ENCODE measurements at regions not wholly inside any gene's neighbourhood (a gene's known extent, or its start where the extent isn't known, plus 50 kb on each side); places are given as distances from the start of the nearest gene placed in this dataset.
"Not testable (repeated sequence)": the region's sequence is repeated elsewhere in the genome, so short reads cannot be mapped to it uniquely, and the experiment has no call there.

DNA sequence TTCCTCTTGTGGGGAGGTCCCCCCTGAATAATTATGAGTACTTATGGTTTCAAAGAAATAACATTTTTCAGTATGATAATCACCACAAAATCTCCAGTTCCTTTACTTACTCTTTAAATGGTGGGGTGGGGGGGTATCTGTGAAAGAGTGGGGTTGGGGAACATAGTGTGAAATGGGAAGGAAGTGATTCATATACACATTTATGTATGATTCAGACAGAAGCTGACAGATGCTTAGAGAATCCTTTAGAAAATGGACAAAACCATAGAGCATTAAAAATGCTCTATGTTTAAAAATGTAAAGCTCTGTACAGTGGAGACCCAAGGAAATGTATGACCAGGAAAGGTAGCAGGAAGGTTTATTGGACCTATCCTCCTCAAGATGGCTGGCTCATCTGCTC, 267.5 kb upstream of the GRIA1 start:
- FAIRE-seq (no peak), DNase-seq (ENCODE audit: low spot score) (no peak)

DNA sequence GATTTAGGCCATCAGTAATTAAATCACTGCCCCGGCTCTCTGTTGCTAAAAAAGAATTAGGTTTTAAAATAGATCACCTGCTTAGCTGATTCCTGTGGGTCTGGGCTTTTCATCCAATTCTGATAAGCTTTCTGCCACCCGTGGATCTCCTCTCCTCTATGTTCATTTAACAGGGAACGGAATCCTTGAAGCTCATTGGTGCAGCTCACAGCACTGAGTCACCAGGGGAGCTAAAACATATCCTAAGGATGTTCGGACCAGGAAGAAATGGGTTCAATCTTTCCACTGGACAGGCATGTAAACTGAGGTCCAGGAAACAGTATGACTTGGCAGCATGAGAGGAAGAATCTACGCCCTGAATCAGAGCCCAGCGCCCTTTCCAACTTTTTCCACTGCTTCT, 267.1 kb upstream of the GRIA1 start:
- no peak for DNase-seq (ENCODE audit: low spot score)
- FAIRE-seq, result no peak

DNA sequence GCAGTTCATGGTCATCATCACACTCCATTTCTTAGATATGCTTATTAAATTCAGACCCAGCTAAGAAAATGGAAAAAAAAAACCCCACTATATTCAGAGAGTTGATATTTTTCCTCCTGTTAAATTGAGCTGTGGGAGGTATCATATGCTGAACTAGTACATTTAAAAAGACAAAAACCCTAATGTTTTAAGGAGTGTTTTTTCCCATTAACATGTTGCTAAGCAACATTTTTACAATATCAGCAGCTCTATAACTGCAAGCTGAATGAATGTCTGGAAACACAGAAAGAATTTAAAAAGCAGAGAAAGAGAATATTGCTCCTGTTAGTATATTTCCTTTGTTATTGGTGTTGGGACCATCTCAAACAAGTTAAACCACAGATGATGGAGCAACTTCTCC, 265.8 kb upstream of the GRIA1 start:
- no peak for FAIRE-seq

DNA sequence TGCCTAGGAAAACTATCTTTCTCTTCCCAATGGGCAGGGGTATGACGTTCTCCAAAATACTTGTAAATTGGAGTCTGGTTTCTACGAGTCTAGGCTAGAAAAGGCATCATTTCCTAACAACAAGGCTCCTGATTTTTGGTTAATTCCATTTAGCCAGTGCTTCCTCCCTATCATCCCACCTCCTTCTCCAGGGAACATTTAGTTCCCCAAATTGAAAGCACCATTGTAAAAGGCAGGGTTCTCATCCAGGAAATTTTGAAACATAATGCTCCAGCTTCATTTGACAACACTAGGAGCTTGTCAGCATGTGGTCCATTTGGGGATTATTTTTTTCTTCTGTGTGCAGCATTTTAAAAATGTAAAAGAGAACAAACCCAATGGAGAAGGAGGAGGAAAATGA, 256.5 kb upstream of the GRIA1 start:
- FAIRE-seq, result no peak
- no peak for DNase-seq (ENCODE audit: low spot score)

More for the DNA sequence above, 265.8 kb upstream of the GRIA1 start:
- DNase-seq (ENCODE audit: low spot score), result no peak

DNA sequence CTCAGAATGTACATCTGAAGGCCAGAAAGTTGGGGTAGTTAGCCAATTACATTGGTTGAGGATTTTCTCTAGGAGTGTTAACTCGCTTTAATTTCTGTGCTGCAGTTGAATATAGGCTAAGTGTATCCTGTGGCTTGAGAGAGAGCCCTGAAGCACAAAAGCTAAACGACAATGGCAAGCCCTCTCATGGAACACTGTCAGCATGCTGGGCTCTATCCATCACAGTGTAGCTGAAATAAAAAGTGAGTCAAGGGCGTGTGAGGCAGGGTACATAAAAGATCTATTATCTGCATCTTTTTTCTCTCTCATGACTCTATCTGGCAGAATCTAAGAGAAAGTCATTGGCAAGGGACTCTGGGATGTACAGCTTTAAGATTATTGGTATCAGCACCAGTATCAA, 254.2 kb upstream of the GRIA1 start:
- FAIRE-seq (no peak), DNase-seq (ENCODE audit: low spot score) (no peak)

DNA sequence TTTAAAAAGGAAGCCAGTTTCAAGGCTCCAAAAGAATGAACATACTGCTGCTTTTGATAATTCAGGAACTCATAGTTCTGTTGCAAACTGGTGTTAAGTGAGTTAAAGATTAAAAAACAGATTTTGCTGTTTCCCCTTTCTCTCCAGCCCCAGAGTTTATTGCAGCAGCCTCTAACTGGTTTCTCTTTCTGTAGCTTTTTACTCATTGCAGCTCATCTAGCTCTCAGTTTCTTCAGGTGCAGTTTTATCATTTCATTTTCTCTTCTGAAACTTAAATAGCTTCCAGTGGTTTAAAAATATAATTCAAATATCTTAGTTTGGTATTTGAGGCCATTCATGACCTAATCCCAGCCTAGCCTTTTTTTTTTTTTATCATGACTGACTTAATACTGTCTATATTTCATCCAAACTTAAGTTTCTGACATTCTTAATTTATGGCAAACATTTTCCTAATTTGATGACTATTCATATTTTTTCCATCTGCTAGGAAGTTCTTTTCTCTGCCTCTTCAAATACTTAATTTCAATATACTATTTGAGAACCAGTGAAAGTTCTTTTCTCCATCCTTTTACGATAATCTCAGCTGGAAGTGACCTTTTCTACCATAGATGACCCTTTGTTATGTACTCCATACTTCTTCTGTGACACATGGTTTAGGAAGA, 252.7 kb upstream of the GRIA1 start:
- FAIRE-seq (no peak), DNase-seq (ENCODE audit: low spot score) (no peak)

DNA sequence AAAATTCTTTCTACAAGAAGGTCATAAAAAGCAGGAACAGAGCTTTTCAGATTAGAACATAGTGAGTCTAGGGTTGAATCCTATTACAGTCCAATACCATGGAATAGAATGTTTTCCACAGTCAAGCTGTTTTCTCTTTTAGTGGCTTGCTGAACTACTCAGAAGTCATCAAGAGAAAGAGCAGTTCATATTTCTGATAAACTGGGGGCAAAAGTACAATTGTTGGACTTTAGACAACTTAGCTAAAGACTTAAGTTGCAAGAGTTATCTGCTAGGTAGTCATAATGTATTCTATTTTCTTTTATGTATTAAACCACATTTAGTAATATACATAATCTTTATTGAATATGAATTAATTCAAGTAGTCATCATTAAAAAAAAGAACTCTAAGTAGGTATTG, 233.1 kb upstream of the GRIA1 start:
- FAIRE-seq, result no peak
- DNase-seq (ENCODE audit: low spot score), result no peak

DNA sequence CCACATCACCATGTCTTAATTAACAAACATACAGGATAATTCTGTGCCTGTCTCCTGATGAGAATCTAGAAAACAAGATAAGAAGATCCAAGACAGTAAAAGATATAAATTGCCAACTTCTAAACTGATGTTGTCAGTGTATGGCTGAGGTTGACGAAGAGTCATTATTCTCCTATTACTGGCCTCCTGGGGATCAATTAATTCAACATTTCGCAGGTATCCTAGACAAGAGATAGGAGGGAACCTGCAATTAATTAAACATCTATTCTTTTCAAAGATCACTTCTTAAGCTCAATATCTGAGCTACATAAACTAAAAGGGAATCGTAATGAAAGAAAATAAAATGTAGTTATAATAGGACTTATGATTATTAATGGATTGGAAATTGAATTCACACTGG, 232.0 kb upstream of the GRIA1 start:
- DNase-seq (ENCODE audit: low spot score), result no peak
- FAIRE-seq, result no peak

DNA sequence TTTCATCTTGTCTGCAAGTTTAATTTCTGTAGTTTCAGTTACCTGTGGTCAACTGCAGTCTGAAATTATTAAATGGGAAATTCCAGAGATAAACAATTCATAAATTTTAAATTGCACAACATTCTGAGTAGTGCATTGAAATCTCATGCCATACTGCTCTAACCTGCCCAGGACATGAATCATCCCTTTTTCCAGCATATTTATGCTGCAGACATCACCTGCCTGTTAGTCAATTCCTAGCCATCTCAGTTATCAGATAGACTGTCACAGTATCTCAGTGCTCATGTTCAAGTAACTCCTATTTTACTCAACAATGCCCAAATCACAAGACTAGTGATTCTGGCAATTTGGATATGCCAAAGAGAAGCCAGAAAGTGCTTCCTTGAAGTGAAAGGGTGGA, 223.0 kb upstream of the GRIA1 start:
- FAIRE-seq, result no peak
- no peak for DNase-seq (ENCODE audit: low spot score)

DNA sequence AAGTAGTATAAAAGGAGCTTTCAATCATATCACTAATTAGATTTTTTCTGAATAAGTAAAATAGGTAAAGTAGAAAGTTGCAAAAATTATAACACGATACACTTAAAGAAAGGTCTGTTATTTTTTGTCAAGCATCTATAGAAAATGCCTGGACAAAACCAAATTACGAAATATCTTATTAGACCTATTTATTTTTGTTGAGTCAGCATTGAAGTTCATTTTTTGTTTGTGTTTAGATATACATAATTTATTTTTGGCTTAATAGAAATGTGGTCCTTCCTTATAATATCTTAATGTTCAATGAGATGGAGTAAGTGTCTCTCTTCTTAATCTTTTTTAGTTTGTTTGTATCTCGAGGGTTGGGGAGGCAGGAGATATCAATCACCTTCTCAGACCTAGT, 214.8 kb upstream of the GRIA1 start:
- FAIRE-seq (no peak), DNase-seq (ENCODE audit: low spot score) (no peak)

DNA sequence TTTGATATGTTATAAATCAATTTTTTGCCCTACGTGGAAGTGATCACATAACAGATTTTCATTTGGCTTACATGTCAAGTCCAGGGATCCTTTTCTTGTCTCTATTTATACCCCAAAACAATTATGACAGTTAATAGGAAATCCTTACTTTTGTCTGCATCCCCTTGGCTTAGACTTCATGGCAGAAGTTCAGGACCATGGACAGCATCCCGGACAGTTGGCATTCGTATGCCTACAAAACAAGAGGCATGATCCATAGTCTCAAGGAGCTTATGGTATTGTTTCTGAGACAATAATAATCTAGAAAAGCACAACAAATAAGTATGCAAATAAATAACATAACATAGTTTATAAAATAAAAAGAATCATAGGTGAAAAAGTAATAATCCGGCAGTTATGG, 214.3 kb upstream of the GRIA1 start:
- DNase-seq (ENCODE audit: low spot score) (no peak), FAIRE-seq (no peak)

DNA sequence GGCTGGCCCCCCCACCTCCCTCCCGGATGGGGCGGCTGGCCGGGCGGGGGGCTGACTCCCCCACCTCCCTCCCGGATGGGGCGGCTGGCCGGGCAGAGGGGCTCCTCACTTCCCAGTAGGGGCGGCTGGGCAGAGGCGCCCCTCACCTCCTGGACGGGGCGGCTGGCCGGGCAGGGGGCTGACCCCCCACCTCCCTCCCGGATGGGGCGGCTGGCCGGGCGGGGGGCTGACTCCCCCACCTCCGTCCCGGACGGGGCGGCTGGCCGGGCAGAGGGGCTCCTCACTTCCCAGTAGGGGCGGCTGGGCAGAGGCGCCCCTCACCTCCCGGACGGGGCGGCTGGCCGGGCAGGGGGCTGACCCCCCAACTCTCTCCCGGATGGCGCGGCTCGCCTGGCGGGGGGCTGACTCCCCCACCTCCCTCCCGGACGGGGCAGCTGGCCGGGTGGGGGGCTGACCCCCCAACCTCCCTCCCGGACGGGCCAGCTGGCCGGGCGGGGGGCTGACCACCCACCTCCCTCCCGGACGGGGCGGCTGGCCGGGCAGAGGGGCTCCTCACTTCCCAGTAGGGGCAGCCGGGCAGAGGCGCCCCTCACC, 194.1 kb upstream of the GRIA1 start:
- FAIRE-seq; DNase-seq (ENCODE audit: low spot score): not testable (repeated sequence)

DNA sequence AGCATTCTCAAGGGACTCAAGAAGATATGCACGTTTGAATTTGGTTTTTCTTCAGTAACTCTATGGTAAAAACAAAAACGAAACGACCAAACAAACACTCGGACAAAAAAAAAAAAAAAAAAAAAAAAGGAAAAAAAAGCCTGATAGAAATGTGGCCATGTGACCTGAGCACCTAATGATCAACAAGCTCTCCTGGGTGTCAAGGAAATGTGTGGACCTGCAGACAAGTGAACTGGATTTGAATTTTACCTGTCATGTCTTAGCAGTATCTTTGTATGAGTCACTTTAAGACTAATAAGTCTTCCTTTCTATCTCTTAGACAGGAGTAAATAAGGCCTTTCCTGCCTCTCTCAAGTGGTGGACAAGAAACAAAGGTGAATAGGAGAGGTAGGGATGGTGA, 190.6 kb upstream of the GRIA1 start:
- no peak for DNase-seq (ENCODE audit: low spot score)
- FAIRE-seq, result no peak

DNA sequence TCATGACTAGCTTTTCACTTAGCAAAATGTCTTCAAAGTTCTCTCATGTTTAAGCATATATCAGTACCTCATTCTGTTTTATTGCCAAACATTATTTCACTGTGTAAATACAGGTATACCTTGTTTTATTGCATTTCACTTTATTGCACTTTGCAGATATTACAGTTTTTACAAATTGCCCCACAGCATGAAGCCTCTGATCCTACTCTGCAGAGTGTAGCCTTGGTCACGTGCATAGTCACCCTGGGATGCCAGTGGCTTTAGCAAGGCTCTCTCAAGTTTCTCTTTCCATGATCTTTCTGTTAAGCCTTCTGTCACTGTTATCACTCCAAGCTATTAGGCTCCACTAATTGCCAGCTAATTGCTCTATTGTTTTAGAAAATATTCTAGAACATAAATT, 182.2 kb upstream of the GRIA1 start:
- no peak for DNase-seq (ENCODE audit: low spot score)
- no peak for FAIRE-seq

DNA sequence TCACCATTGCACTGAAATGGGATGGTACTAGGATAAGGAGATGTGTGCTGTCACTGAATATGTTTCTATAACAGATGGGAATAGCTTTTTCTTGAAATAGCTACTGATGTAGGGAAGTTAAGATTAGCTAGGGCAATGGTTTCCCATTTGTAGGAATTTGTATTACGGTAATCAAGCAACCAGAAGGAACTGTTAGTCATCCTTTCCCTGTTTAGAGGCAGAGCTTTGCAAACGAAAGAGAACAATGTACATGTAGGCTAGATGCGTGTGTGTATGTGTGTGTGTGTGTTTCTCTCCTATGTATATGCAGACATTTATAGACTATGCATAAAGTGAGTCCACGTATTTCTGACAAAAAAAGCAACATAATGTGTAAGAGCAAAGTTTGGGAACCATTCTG, 171.9 kb upstream of the GRIA1 start:
- DNase-seq (ENCODE audit: low spot score) (no peak), FAIRE-seq (no peak)

DNA sequence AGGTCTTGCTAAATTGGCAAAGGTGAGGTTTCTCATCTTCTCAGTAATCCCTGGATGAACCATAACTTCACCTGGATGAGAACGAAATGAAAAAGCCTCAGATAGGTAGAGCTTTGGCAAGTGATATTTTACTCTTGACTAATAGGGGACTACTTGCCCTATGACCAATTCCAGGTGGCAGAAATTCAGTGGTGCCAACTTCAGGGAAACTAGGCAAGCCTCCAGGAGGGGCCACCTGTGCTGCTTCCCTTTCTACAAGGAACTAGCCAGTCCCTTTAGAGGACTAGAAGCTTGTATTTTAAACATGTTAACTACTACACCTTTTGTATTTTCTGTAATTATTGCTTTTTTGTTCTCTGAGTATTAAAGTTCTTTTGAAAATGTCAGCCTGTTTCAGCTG, 169.0 kb upstream of the GRIA1 start:
- FAIRE-seq (no peak), DNase-seq (ENCODE audit: low spot score) (no peak)

DNA sequence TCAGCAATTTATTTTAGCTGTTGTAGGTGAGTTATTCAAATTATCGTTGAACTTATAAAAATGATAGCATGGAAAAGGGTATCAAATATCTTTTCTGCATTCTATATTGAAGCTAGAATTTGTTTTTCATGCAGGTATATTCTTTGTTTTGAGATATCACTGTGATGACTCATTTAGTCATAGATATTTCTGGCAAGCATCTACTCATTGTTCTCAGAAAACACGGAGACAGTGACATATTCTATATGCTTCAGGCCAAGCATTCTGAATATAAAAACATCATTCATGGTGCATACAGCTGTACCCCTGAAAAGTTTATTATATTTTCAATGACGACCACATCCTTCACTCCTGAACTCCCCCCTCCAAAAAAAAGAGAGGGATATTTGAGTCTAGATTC, 150.3 kb upstream of the GRIA1 start:
- DNase-seq (ENCODE audit: low spot score), result no peak
- FAIRE-seq, result no peak

DNA sequence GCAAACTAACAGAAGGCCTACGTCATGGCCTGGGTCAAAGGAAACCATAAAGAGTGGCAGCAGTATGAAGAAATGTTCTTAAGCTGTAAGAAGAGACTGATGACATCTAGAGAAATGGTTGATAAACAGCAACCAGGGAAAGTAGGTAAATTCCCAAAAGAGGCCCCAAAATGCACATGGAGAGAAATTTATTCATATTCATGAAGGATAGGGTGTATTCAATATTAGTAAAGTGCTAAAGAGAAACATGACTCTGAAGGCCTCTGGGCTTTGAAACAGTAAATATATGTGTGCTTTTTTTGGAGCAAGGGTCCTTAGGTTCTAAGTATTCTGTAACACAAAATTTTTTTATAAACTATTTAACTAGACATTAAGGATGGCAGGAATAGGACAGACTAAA, 149.7 kb upstream of the GRIA1 start:
- no peak for FAIRE-seq

DNA sequence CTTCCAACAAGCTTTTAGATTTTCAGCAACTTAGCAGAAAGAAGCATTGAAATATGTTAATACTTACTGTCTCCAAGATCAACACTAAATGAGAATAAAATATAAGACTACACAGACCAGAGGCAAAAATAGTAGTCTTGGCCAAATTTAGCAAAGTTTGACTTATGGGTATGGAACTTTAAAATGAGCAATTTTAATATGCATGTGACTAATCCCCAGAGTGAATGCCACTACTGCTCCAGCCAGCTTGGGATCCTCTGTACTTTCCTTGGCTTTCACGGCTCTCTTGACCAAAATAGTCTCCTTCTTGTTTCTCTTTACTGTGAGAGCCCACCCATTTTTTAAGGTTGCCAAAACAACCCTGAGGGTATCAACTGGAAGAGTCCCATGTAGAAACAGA, 148.0 kb upstream of the GRIA1 start:
- FAIRE-seq, result no peak
- no peak for DNase-seq (ENCODE audit: low spot score)

More for the DNA sequence above, 149.7 kb upstream of the GRIA1 start:
- DNase-seq (ENCODE audit: low spot score), result no peak

DNA sequence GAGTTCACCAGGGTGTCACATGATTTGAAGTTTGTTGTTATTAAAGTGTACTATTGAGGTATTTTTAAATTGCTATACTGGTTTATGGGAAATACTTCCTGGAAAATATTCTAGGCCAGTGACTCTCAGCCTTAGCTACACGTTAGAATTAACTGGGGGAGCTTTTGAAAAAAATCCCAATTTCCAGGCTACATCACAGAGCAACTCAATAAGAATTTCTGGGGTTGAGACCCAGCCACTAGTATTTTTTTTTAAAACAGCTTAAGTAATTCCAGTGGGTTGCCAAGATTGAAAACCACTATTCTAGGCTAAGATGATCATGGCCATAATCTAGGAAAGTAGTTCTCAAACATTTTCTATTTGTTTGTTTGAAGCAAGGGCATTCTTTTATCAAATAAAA, 142.9 kb upstream of the GRIA1 start:
- DNase-seq (ENCODE audit: low spot score) (no peak), FAIRE-seq (no peak)

DNA sequence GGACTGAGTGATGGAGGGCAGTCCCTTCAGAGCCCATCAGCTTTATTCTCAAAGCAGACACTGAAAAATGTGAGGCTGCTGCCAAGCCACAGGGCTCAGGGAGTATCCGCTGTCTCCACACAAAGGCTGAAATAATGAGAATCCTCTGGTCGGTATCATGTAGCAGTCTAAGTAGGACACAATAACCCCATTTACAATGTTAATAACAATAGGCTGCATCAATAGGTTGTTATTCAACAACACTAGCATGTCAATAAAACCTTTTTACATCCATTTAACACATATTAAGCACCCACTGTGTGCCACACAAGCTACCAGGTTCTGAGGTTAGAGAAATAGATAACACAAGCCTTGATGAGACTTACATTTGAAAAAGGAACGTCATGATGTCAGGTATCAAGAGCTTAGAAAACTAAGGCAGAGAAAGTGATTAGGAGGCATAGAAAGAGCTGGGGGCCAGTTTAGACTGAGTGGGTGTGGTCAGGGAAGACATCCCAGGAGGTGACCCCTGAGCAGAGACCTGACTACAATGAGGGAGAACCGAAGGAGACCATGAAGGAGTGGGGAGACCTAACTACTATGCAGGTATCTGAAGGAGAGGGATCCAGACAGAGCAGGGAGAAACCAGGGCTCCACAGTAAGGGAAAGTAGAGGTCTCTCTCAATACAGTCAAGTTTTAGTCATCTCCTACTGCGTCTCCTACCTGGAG, 140.1 kb upstream of the GRIA1 start:
- FAIRE-seq, result no peak
- no peak for DNase-seq (ENCODE audit: low spot score)

DNA sequence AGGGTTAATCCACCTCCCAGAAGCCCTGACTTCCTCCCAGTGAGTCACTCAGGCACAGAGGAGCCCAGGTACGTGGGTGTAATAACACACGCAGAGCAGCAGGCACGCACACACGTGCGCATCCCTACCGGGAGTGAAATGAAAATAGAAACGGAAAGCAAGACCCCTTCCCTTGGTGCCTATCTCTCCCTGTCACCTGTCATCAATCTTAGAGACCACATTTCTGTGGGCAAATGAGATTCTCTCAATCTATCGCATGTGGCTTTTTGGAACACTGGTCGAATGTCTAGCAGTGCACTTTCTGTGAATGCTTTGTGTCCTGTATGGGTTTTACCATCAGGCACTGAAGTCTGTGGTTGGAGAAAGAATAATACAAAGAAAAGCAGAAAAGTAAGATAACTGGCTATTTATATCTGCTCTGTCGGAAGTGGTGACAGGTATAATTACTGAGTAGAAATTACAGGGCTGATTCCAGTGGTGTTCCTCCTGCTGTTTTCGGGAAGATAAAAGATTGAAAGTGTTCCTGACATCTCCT, 137.7 kb upstream of the GRIA1 start:
- no peak for DNase-seq (ENCODE audit: low spot score)
- FAIRE-seq, result no peak
